ENCODE measurements at regions not wholly inside any gene's neighbourhood (a gene's known extent, or its start where the extent isn't known, plus 50 kb on each side); places are given as distances from the start of the nearest gene placed in this dataset.

DNA sequence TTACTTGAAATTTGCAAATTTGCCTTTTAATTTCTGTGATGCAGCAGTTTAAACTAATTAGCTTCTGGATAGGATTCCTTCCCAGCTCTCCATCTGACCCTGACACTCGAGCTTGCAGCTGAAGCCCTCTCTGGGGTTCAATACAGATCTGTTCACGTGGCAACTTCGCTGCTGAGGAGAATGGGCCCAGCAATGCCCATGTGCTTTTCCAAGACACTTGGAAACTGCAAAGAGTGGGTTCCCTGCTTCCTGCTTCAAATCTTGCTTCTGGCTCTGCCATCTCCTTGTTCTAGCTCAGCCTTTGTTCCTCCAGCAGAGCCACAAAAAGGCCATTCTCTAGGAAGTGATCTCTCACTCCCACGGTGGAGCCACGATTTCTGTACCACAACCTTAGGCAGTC lies 50.0 kb upstream of the IRX6 start:
- no peak for DNase-seq (ENCODE audit: low read depth)
- H3K4me3 ChIP-seq (ENCODE audit: low read depth, low read length), result no peak overlapping the region
- TF ChIP-seq, protein P1, sequence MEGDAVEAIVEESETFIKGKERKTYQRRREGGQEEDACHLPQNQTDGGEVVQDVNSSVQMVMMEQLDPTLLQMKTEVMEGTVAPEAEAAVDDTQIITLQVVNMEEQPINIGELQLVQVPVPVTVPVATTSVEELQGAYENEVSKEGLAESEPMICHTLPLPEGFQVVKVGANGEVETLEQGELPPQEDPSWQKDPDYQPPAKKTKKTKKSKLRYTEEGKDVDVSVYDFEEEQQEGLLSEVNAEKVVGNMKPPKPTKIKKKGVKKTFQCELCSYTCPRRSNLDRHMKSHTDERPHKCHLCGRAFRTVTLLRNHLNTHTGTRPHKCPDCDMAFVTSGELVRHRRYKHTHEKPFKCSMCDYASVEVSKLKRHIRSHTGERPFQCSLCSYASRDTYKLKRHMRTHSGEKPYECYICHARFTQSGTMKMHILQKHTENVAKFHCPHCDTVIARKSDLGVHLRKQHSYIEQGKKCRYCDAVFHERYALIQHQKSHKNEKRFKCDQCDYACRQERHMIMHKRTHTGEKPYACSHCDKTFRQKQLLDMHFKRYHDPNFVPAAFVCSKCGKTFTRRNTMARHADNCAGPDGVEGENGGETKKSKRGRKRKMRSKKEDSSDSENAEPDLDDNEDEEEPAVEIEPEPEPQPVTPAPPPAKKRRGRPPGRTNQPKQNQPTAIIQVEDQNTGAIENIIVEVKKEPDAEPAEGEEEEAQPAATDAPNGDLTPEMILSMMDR (IDR thresholded peaks at IDR 0.05; ENCODE audit: low read depth, low read length, missing control alignments), result no peak

Measured in GM12864 (cell line).